ENCODE measurements at regions not wholly inside any gene's neighbourhood (a gene's known extent, or its start where the extent isn't known, plus 50 kb on each side); places are given as distances from the start of the nearest gene placed in this dataset.

GRCh38 chr1:98493469-98493868 lies 168.1 kb upstream of the SNX7 start:
- ChIA-PET POLR2A (no interaction called here), RAD21 (ENCODE audit: unreplicated experiment) (no interaction called here), SMC1A (ENCODE audit: uncharacterized antibody, unreplicated experiment) (no interaction called here), CTCF (no interaction called here)
- DNase-seq (ENCODE audit: low read depth, low spot score) = no peak
- Histone ChIP-seq H3K4me1 (ENCODE audit: control insufficient read depth, insufficient read depth, low read length) (no peaks in the 10 kb centered on the region), H4K20me1 (ENCODE audit: control insufficient read depth, insufficient read depth) (no peaks in the 10 kb centered on the region), H3K27ac (ENCODE audit: control insufficient read depth, insufficient read depth) (no peak overlapping the region), H3K9ac (ENCODE audit: control insufficient read depth, insufficient read depth, low read length) (no peak overlapping the region), H3K4me2 (ENCODE audit: control insufficient read depth, insufficient read depth) (no peak overlapping the region), H3K79me2 (ENCODE audit: control insufficient read depth, insufficient read depth, low read length) (no peaks in the 10 kb centered on the region), H3K27me3 (replicated peaks in 1 of 2; ENCODE audit: control insufficient read depth in 2 of 2, insufficient read depth in 2 of 2, low read length in 1 of 2) (no peaks in the 10 kb centered on the region), H2AFZ (ENCODE audit: control insufficient read depth, low read depth, low read length) (no peak overlapping the region), H3K36me3 (ENCODE audit: control insufficient read depth in 2 of 2, insufficient read depth in 2 of 2, low read length in 1 of 2) (no peaks in the 10 kb centered on the region), H3K9me3 (replicated peaks; ENCODE audit: control insufficient read depth, insufficient read depth, low read length) (no peaks in the 10 kb centered on the region; the same call in 2 of the 3 replicates), H3K4me3 (no peak overlapping the region)
- no peak for ATAC-seq
- no peak for FAIRE-seq
- no peak for TF ChIP-seq ATF7 (IDR thresholded peaks at IDR 0.05; ENCODE audit: low read depth)
- TF ChIP-seq ZNF687 (IDR thresholded peaks at IDR 0.05) = no peak
- no peak for TF ChIP-seq BCL11A (IDR thresholded peaks at IDR 0.05; ENCODE audit: low read depth, low read length)
- no peak for TF ChIP-seq IRF4 (IDR thresholded peaks at IDR 0.05; ENCODE audit: low read depth, low read length)
- no peak for TF ChIP-seq CHD4 (IDR thresholded peaks at IDR 0.05)
- TF ChIP-seq TARDBP (IDR thresholded peaks at IDR 0.05; ENCODE audit: borderline replicate concordance) = no peak
- no peak for TF ChIP-seq POLR2AphosphoS2 (IDR thresholded peaks at IDR 0.05; ENCODE audit: low read depth, low read length)
- no peak for TF ChIP-seq TCF7 (IDR thresholded peaks at IDR 0.05; ENCODE audit: borderline replicate concordance)
- no peak for TF ChIP-seq ZNF592 (IDR thresholded peaks at IDR 0.05)
- no TSS peak for BruUV-seq (replicated peaks)
- intact Hi-C loops (cut with micrococcal nuclease; ENCODE audit: unreplicated experiment) (loop anchor here (5.0 kb wide), 1 partner anchor 194 kb away; no protein-coding TSS in a partner anchor), in situ Hi-C loops (cut with MboI) (no loop called here)

Measured in GM12878 (cell line).